B cell (primary cell): ENCODE measurements at regions not wholly inside any gene's neighbourhood (a gene's known extent, or its start where the extent isn't known, plus 50 kb on each side); places are given as distances from the start of the nearest gene placed in this dataset.

Experiments
- ATAC-seq: fragments of 200-7000 bp; cut with Tn5 transposase; one replicate; pipeline ENCODE4 v1.10.0; 2021; ENCODE audit warnings: low read depth, mild to moderate bottlenecking, moderate number of reproducible peaks, moderate library complexity
- CTCF ChIA-PET: fragments of 350-600 bp; sonication (Branson Sonifier 250); formaldehyde crosslinking; loops from one replicate; lab custom pipeline; 2021; ENCODE audit warnings: antibody characterized with exemption, inconsistent platforms; lab: Charles Lee
- POLR2A ChIA-PET: fragments of 350-600 bp; sonication (Branson Sonifier 250); formaldehyde crosslinking; loops from one replicate; lab custom pipeline; 2021; ENCODE audit warnings: antibody characterized with exemption; lab: Charles Lee
- DNase-seq: peaks from one replicate; pipeline ENCODE4 v3.0.0; 2013
- H2AFZ ChIP-seq: 2 replicates; pipeline ENCODE4 v1.6.1; 2012; ENCODE audit warnings: mild to moderate bottlenecking, low read depth, low read length; ENCODE audit not compliant: insufficient read depth, poor library complexity, severe bottlenecking
- H3K27ac ChIP-seq, 2 donors: 1 replicate in 1 of 2; 2 replicates in 1 of 2; pipeline ENCODE4 v1.5.1; 2012 to 2013; ENCODE audit warnings: low read length in 2 of 2, mild to moderate bottlenecking in 2 of 2, moderate library complexity in 1 of 2
- H3K27me3 ChIP-seq, 4 experiments: fragments of 200-600 bp in 1 of 4; sonication (generic) in 1 of 4; replicated peaks in 1 of 4; 1 replicate in 2 of 4; 2 replicates in 2 of 4; pipeline versions ENCODE4 v1.6.1 to v1.7.0; 2013 to 2016; ENCODE audit warnings: low read length in 3 of 4, mild to moderate bottlenecking in 2 of 4, mixed read lengths in 1 of 4, moderate library complexity in 1 of 4; ENCODE audit not compliant: insufficient read depth in 4 of 4, control insufficient read depth in 3 of 4; ENCODE audit errors: control extremely low read depth in 1 of 4
- H3K36me3 ChIP-seq, 2 experiments: replicated peaks in 1 of 2; 1 replicate in 1 of 2; 2 replicates in 1 of 2; pipeline versions ENCODE4 v1.6.1 to v1.7.1; 2013; ENCODE audit warnings: low read length in 1 of 2; ENCODE audit not compliant: insufficient read depth in 2 of 2, control insufficient read depth in 1 of 2; ENCODE audit errors: control extremely low read depth in 1 of 2, extremely low read depth in 1 of 2
- H3K4me1 ChIP-seq, 2 donors: fragments of 200-600 bp in 1 of 2; sonication (generic) in 1 of 2; 1 replicate in 1 of 2; 2 replicates in 1 of 2; pipeline versions ENCODE4 v1.5.1 to v1.6.1; 2013 to 2017; ENCODE audit warnings: low read length in 2 of 2; ENCODE audit not compliant: control insufficient read depth in 2 of 2, insufficient read depth in 2 of 2
- H3K4me2 ChIP-seq: replicated peaks from 2 replicates; pipeline ENCODE3; 2012; ENCODE audit warnings: mild to moderate bottlenecking, low read depth, low read length; ENCODE audit not compliant: poor library complexity, severe bottlenecking
- H3K4me3 ChIP-seq, 5 experiments: fragments of 200-600 bp in 1 of 5; sonication (generic) in 1 of 5; 1 replicate in 3 of 5; 2 replicates in 2 of 5; pipeline versions ENCODE4 v1.5.1 to v1.7.0; 2011 to 2016; ENCODE audit warnings: low read length in 4 of 5, mild to moderate bottlenecking in 4 of 5, low read depth in 2 of 5, control low read depth in 1 of 5, moderate library complexity in 1 of 5; ENCODE audit not compliant: insufficient read depth in 1 of 5; ENCODE audit errors: control extremely low read depth in 1 of 5, extremely low read depth in 1 of 5
- H3K79me2 ChIP-seq: fragments of 200-600 bp; sonication (generic); one replicate; pipeline ENCODE4 v1.6.0; 2016; ENCODE audit warnings: low read length; ENCODE audit not compliant: control insufficient read depth, insufficient read depth
- H3K9ac ChIP-seq: fragments of 200-600 bp; sonication (generic); 2 replicates; pipeline ENCODE4 v1.6.1; 2017; ENCODE audit warnings: mild to moderate bottlenecking, low read length, moderate library complexity
- H3K9me3 ChIP-seq, 3 donors: one replicate each; pipeline versions ENCODE4 v1.6.1 to v1.7.1; 2013; ENCODE audit warnings: low read length in 2 of 3; ENCODE audit not compliant: control insufficient read depth in 2 of 3, insufficient read depth in 1 of 3; ENCODE audit errors: control extremely low read depth in 1 of 3
- H4K20me1 ChIP-seq: 2 replicates; pipeline ENCODE4 v1.6.0; 2012; ENCODE audit warnings: mild to moderate bottlenecking, low read length; ENCODE audit not compliant: insufficient read depth, control insufficient read depth, poor library complexity, severe bottlenecking
- H3K27ac Mint-ChIP-seq: one replicate; pipeline ENCODE4 v1.8.0; 2021; ENCODE audit warnings: mixed read lengths
- H3K27me3 Mint-ChIP-seq: one replicate; pipeline ENCODE4 v1.8.0; 2021; ENCODE audit warnings: mixed read lengths
- H3K4me1 Mint-ChIP-seq: one replicate; pipeline ENCODE4 v1.8.0; 2021; ENCODE audit warnings: mixed read lengths
- H3K4me3 Mint-ChIP-seq: one replicate; pipeline ENCODE4 v1.8.0; 2021; ENCODE audit warnings: mixed read lengths
- H3K9me3 Mint-ChIP-seq: one replicate; pipeline ENCODE4 v1.8.0; 2022; ENCODE audit warnings: mixed read lengths; ENCODE audit not compliant: insufficient read depth
- CTCF ChIP-seq: fragments of 200-600 bp; IDR thresholded peaks from one replicate; pipeline ENCODE4 v1.8.0; 2022; ENCODE audit warnings: antibody characterized with exemption, mild to moderate bottlenecking
- EZH2 ChIP-seq: IDR thresholded peaks from 2 replicates; pipeline ENCODE4 v1.6.1; 2012; ENCODE audit warnings: borderline replicate concordance, low read depth, mild to moderate bottlenecking, moderate library complexity, low read length; ENCODE audit not compliant: insufficient read depth, poor library complexity, severe bottlenecking
- WGBS: methylation state at CpG from one replicate; pipeline ENCODE4 v1.1.5; 2013; ENCODE audit warnings: missing lambda C conversion rate; ENCODE audit not compliant: insufficient coverage; 5-methylcytosine and 5-hydroxymethylcytosine counted together
- intact Hi-C: fragments of 100-400 bp; cut with micrococcal nuclease; formaldehyde crosslinking; loops from one replicate; pipeline ENCODE4 v1.10.0; 2022

- Mint-ChIP-seq H3K4me3 (no peak overlapping the region), H3K27ac (no peak overlapping the region), H3K27me3 (no peaks in the 10 kb centered on the region), H3K4me1 (no peaks in the 10 kb centered on the region), H3K9me3 (no peaks in the 10 kb centered on the region)
- Histone ChIP-seq H4K20me1 (no peaks in the 10 kb centered on the region), H3K4me3 (no peak overlapping the region), H3K4me2 (no peak overlapping the region), H3K27ac (no peak overlapping the region), H2AFZ (no peak overlapping the region), H3K9ac (no peak overlapping the region), H3K9me3 (no peaks in the 10 kb centered on the region), H3K4me1 (no peaks in the 10 kb centered on the region), H3K36me3 (no peaks in the 10 kb centered on the region), H3K27me3 (no peaks in the 10 kb centered on the region), H3K79me2 (no peaks in the 10 kb centered on the region)
- CTCF ChIA-PET = no interaction called here
- intact Hi-C loops = no loop called here
- POLR2A ChIA-PET = no interaction called here
- no peak for ATAC-seq
- no peak for DNase-seq
- TF ChIP-seq EZH2 = no peak
- TF ChIP-seq CTCF = no peak
- WGBS = 81% methylated on average over 5 of the region's 6 CpGs
Observed at GRCh38 chr9:115790520-115790919, 363.1 kb upstream of the PAPPA start.

GRCh38 chr9:115794921-115795475, 358.6 kb upstream of the PAPPA start:
- H3K9ac ChIP-seq = no peak overlapping the region
- no peaks in the 10 kb centered on the region for H3K4me1 Mint-ChIP-seq
- no peak overlapping the region for H3K4me3 Mint-ChIP-seq
- no peaks in the 10 kb centered on the region for H3K4me1 ChIP-seq
- no peaks in the 10 kb centered on the region for H4K20me1 ChIP-seq
- no peak for TF ChIP-seq CTCF
- intact Hi-C loops = no loop called here
- H3K79me2 ChIP-seq = no peaks in the 10 kb centered on the region
- no CpG with 5 or more reads among the region's 1 CpG for WGBS
- POLR2A ChIA-PET = no interaction called here
- no peak overlapping the region for H3K4me2 ChIP-seq
- H2AFZ ChIP-seq = no peak overlapping the region
- DNase-seq = no peak
- no peaks in the 10 kb centered on the region for H3K9me3 ChIP-seq
- no peak for ATAC-seq
- no peak overlapping the region for H3K27ac ChIP-seq
- H3K36me3 ChIP-seq = no peaks in the 10 kb centered on the region
- no peaks in the 10 kb centered on the region for H3K9me3 Mint-ChIP-seq
- CTCF ChIA-PET = no interaction called here
- no peaks in the 10 kb centered on the region for H3K27me3 Mint-ChIP-seq
- H3K4me3 ChIP-seq = no peak overlapping the region
- no peak overlapping the region for H3K27ac Mint-ChIP-seq
- H3K27me3 ChIP-seq = no peaks in the 10 kb centered on the region
